H9 (cell line): ENCODE measurements at regions not wholly inside any gene's neighbourhood (a gene's known extent, or its start where the extent isn't known, plus 50 kb on each side); places are given as distances from the start of the nearest gene placed in this dataset.

Experiments
- DNase-seq: peaks from one replicate; pipeline ENCODE4 v3.0.0-alpha.2; 2017
- H2AFZ ChIP-seq: one replicate; pipeline ENCODE4 v1.6.1; 2013; ENCODE audit warnings: mild to moderate bottlenecking, low read length, control low read depth, moderate library complexity
- H2AK5ac ChIP-seq: 2 replicates; pipeline ENCODE4 v1.6.1; 2013; ENCODE audit warnings: low read length, control low read depth, mixed read lengths; ENCODE audit not compliant: insufficient read length
- H2BK120ac ChIP-seq: one replicate; pipeline ENCODE4 v1.6.1; 2013; ENCODE audit warnings: low read depth, mild to moderate bottlenecking, low read length, control low read depth, inconsistent platforms; ENCODE audit not compliant: poor library complexity, severe bottlenecking
- H2BK12ac ChIP-seq: 2 replicates; pipeline ENCODE4 v1.6.1; 2013; ENCODE audit warnings: low read length, control low read depth, mixed read lengths, low read depth; ENCODE audit not compliant: insufficient read length
- H2BK15ac ChIP-seq: 2 replicates; pipeline ENCODE4 v1.6.1; 2013; ENCODE audit warnings: low read depth, low read length, control low read depth
- H2BK20ac ChIP-seq: one replicate; pipeline ENCODE4 v1.6.1; 2013; ENCODE audit warnings: low read depth, mild to moderate bottlenecking, low read length, control low read depth, inconsistent platforms; ENCODE audit not compliant: poor library complexity, severe bottlenecking
- H2BK5ac ChIP-seq: 2 replicates; pipeline ENCODE4 v1.6.1; 2013; ENCODE audit warnings: low read length, control low read depth, mixed read lengths; ENCODE audit not compliant: insufficient read length
- H3K14ac ChIP-seq: 2 replicates; pipeline ENCODE4 v1.6.1; 2013; ENCODE audit warnings: low read length, control low read depth; ENCODE audit not compliant: insufficient read depth
- H3K18ac ChIP-seq: 2 replicates; pipeline ENCODE4 v1.6.1; 2013; ENCODE audit warnings: low read depth, mild to moderate bottlenecking, mixed read lengths, low read length, control low read depth; ENCODE audit not compliant: insufficient read length
- H3K23ac ChIP-seq: 2 replicates; pipeline ENCODE4 v1.6.1; 2013; ENCODE audit warnings: low read length, control low read depth, mixed read lengths, low read depth; ENCODE audit not compliant: insufficient read length
- H3K23me2 ChIP-seq: 2 replicates; pipeline ENCODE4 v1.6.1; 2013; ENCODE audit warnings: low read depth, mild to moderate bottlenecking, mixed read lengths, low read length, control low read depth; ENCODE audit not compliant: insufficient read length, poor library complexity, severe bottlenecking
- H3K27ac ChIP-seq: 2 replicates; pipeline ENCODE4 v1.5.1; 2013; ENCODE audit warnings: low read length, control low read depth, mixed read lengths, low read depth; ENCODE audit not compliant: insufficient read length
- H3K27me3 ChIP-seq: 2 replicates; pipeline ENCODE4 v1.6.1; 2013; ENCODE audit warnings: low read length, control low read depth, inconsistent platforms; ENCODE audit not compliant: insufficient read depth
- H3K4ac ChIP-seq: 2 replicates; pipeline ENCODE4 v1.6.1; 2013; ENCODE audit warnings: low read depth, mild to moderate bottlenecking, control low read depth, inconsistent platforms, low read length, moderate library complexity
- H3K4me1 ChIP-seq: 2 replicates; pipeline ENCODE4 v1.6.1; 2013; ENCODE audit warnings: low read length, control low read depth, inconsistent platforms; ENCODE audit not compliant: insufficient read depth
- H3K4me2 ChIP-seq: 2 replicates; pipeline ENCODE4 v1.6.1; 2013; ENCODE audit warnings: low read length, control low read depth, mixed read lengths; ENCODE audit not compliant: insufficient read length, insufficient read depth
- H3K56ac ChIP-seq: 2 replicates; pipeline ENCODE4 v1.6.1; 2013; ENCODE audit warnings: low read depth, mild to moderate bottlenecking, mixed read lengths, low read length, control low read depth; ENCODE audit not compliant: insufficient read length
- H3K79me1 ChIP-seq: 2 replicates; pipeline ENCODE4 v1.6.1; 2013; ENCODE audit warnings: low read depth, mild to moderate bottlenecking, moderate library complexity, low read length, control low read depth, inconsistent platforms; ENCODE audit not compliant: insufficient read depth, poor library complexity, severe bottlenecking
- H3K79me2 ChIP-seq: 2 replicates; pipeline ENCODE4 v1.6.1; 2013; ENCODE audit warnings: low read length, control low read depth, inconsistent platforms; ENCODE audit not compliant: insufficient read depth
- H3K9ac ChIP-seq: 2 replicates; pipeline ENCODE4 v1.6.1; 2013; ENCODE audit warnings: low read length, control low read depth, mixed read lengths; ENCODE audit not compliant: insufficient read length; ENCODE audit errors: extremely low read depth
- H3K9me3 ChIP-seq: one replicate; pipeline ENCODE4 v1.6.1; 2013; ENCODE audit warnings: low read depth, low read length, inconsistent platforms; ENCODE audit not compliant: control insufficient read depth
- H3T11ph ChIP-seq: one replicate; pipeline ENCODE4 v1.6.1; 2013; ENCODE audit warnings: mild to moderate bottlenecking, low read length, control low read depth, inconsistent platforms
- H4K20me1 ChIP-seq: one replicate; pipeline ENCODE4 v1.6.1; 2013; ENCODE audit not compliant: control insufficient read depth, insufficient read length, insufficient read depth
- H4K5ac ChIP-seq: 2 replicates; pipeline ENCODE4 v1.6.1; 2013; ENCODE audit warnings: low read depth, mild to moderate bottlenecking, mixed read lengths, low read length, control low read depth; ENCODE audit not compliant: insufficient read length
- H4K8ac ChIP-seq: replicated peaks from 2 replicates; pipeline ENCODE4 v1.6.1; 2013; ENCODE audit warnings: low read length, control low read depth, mixed read lengths, low read depth; ENCODE audit not compliant: insufficient read length
- H4K91ac ChIP-seq: 2 replicates; pipeline ENCODE4 v1.6.1; 2013; ENCODE audit warnings: low read depth, mild to moderate bottlenecking, moderate library complexity, mixed read lengths, low read length, control low read depth; ENCODE audit not compliant: insufficient read length
- H3K27ac Mint-ChIP-seq, 3 experiments: 2 replicates in 2 of 3; 3 replicates in 1 of 3; pipeline ENCODE4 v1.8.0; 2020 to 2021; ENCODE audit warnings: mixed read lengths in 3 of 3, mild to moderate bottlenecking in 1 of 3, moderate library complexity in 1 of 3
- H3K27me3 Mint-ChIP-seq: 2 replicates; pipeline ENCODE4 v1.8.0; 2021; ENCODE audit warnings: low read depth, mild to moderate bottlenecking, moderate library complexity, mixed read lengths
- H3K36me3 Mint-ChIP-seq, 3 experiments: 2 replicates in 2 of 3; 3 replicates in 1 of 3; pipeline ENCODE4 v1.8.0; 2020 to 2021; ENCODE audit warnings: low read depth in 3 of 3, mixed read lengths in 3 of 3; ENCODE audit not compliant: insufficient read depth in 1 of 3
- H3K4me1 Mint-ChIP-seq, 2 experiments: 2 replicates each; pipeline ENCODE4 v1.8.0; 2020; ENCODE audit warnings: mixed read lengths in 2 of 2
- H3K4me3 Mint-ChIP-seq, 2 experiments: 2 replicates in 1 of 2; 3 replicates in 1 of 2; pipeline ENCODE4 v1.8.0; 2020 to 2021; ENCODE audit warnings: mild to moderate bottlenecking in 2 of 2, mixed read lengths in 2 of 2, moderate library complexity in 1 of 2
- H3K9me3 Mint-ChIP-seq, 2 experiments: 2 replicates in 1 of 2; 3 replicates in 1 of 2; pipeline ENCODE4 v1.8.0; 2020; ENCODE audit warnings: mild to moderate bottlenecking in 2 of 2, mixed read lengths in 2 of 2, moderate library complexity in 1 of 2
- WGBS: extraction: QIAGEN DNeasy Blood & Tissue Kit; methylation state at CpG from one replicate; pipeline ENCODE4 v1.1.7; 2013; ENCODE audit warnings: missing lambda C conversion rate, low lambda C conversion rate, mixed read lengths; ENCODE audit not compliant: insufficient read length; ENCODE audit errors: extremely low coverage; 5-methylcytosine and 5-hydroxymethylcytosine counted together
- TF ChIP-seq, protein P1 (sequence below): fragments of 200-600 bp; sonication (generic); conservative IDR thresholded peaks from 3 replicates; pipeline ENCODE4 v1.8.0; 2021; ENCODE audit warnings: antibody characterized with exemption, mild to moderate bottlenecking

DNA sequence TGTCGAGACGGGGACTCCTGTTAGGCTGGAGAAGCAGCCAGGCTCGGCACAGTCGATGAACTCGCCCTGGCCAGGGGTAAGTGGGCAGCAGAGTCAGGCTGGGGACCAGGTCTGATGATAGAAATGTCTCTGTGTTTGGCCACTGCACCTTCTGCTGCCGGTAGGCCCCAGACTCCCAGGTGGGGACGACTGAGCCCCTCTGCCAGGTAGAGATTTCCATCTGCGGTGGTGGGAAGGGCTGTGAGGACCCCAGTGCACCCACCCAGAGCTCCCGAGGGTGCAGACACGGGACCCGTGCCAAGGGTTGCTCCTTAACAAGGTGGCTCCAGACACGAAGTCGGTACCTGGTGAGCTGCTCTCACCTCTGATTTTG is 862.5 kb downstream of the TBC1D22A start:
- Histone ChIP-seq H2BK5ac (no peak overlapping the region), H2AFZ (no peak overlapping the region), H3K27ac (no peak overlapping the region), H3K23ac (no peak overlapping the region), H2BK120ac (no peak overlapping the region), H3K27me3 (no peaks in the 10 kb centered on the region), H2AK5ac (no peak overlapping the region), H4K91ac (no peak overlapping the region), H2BK12ac (no peak overlapping the region), H3K4me1 (no peaks in the 10 kb centered on the region), H3K14ac (no peak overlapping the region), H3K9ac (no peak overlapping the region), H3T11ph (no peak overlapping the region), H3K56ac (no peak overlapping the region), H4K20me1 (no peaks in the 10 kb centered on the region), H2BK20ac (no peak overlapping the region), H4K5ac (no peak overlapping the region), H3K9me3 (no peaks in the 10 kb centered on the region), H3K4me2 (no peak overlapping the region), H4K8ac (no peak overlapping the region), H3K79me2 (no peaks in the 10 kb centered on the region), H3K4ac (no peak overlapping the region), H3K18ac (no peak overlapping the region), H2BK15ac (no peak overlapping the region), H3K79me1 (no peaks in the 10 kb centered on the region), H3K23me2 (no peaks in the 10 kb centered on the region)
- peaks cover 0 to 17% of the 10 kb centered on the region in 2 experiments; a peak in 2 of 5 replicates for H3K9me3 Mint-ChIP-seq
- H3K4me1 Mint-ChIP-seq, result no peaks in the 10 kb centered on the region
- no peak overlapping the region for H3K4me3 Mint-ChIP-seq
- TF ChIP-seq, protein P1, sequence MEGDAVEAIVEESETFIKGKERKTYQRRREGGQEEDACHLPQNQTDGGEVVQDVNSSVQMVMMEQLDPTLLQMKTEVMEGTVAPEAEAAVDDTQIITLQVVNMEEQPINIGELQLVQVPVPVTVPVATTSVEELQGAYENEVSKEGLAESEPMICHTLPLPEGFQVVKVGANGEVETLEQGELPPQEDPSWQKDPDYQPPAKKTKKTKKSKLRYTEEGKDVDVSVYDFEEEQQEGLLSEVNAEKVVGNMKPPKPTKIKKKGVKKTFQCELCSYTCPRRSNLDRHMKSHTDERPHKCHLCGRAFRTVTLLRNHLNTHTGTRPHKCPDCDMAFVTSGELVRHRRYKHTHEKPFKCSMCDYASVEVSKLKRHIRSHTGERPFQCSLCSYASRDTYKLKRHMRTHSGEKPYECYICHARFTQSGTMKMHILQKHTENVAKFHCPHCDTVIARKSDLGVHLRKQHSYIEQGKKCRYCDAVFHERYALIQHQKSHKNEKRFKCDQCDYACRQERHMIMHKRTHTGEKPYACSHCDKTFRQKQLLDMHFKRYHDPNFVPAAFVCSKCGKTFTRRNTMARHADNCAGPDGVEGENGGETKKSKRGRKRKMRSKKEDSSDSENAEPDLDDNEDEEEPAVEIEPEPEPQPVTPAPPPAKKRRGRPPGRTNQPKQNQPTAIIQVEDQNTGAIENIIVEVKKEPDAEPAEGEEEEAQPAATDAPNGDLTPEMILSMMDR, result no peak
- peak; percentile 14 for DNase-seq
- H3K36me3 Mint-ChIP-seq, result peaks cover 0 to 1% (median 0%) of the 10 kb centered on the region in 3 experiments; a peak in 1 of 7 replicates
- H3K27me3 Mint-ChIP-seq, result peaks cover 13% of the 10 kb centered on the region
- H3K27ac Mint-ChIP-seq, result no peak overlapping the region
- no CpG with 5 or more reads among the region's 13 CpGs for WGBS
